ENCODE measurements at regions not wholly inside any gene's neighbourhood (a gene's known extent, or its start where the extent isn't known, plus 50 kb on each side); places are given as distances from the start of the nearest gene placed in this dataset.
"Not testable (repeated sequence)": the region's sequence is repeated elsewhere in the genome, so short reads cannot be mapped to it uniquely, and the experiment has no call there.

- Histone ChIP-seq H3K27me3 (ENCODE audit: control insufficient read depth, insufficient read depth, low read length) (no peaks in the 10 kb centered on the region), H3K4me3 (ENCODE audit: low read length) (no peak overlapping the region), H3K9me3 (ENCODE audit: control insufficient read depth, insufficient read depth, low read length) (no peaks in the 10 kb centered on the region), H3K4me1 (ENCODE audit: control insufficient read depth, insufficient read depth, low read length) (no peaks in the 10 kb centered on the region; the same call in 1 of the 2 replicates), H3K36me3 (ENCODE audit: control insufficient read depth, insufficient read depth, low read length) (no peaks in the 10 kb centered on the region), H3K27ac (ENCODE audit: low read length) (no peak overlapping the region)
- no CpG with 5 or more reads among the region's 2 CpGs for WGBS (ENCODE audit: insufficient coverage, insufficient read length)
- no peak for DNase-seq (ENCODE audit: low read depth, low spot score)
Observed at GRCh38 chr20:59473742-59474141, 130.6 kb upstream of the PHACTR3 start.

GRCh38 chr20:59481067-59481466, 123.3 kb upstream of the PHACTR3 start:
- H3K27me3 ChIP-seq (ENCODE audit: control insufficient read depth, insufficient read depth, low read length) = no peaks in the 10 kb centered on the region
- WGBS (ENCODE audit: insufficient coverage, insufficient read length) = no CpG with 5 or more reads among the region's 10 CpGs

GRCh38 chr20:59481477-59482018, 122.8 kb upstream of the PHACTR3 start:
- no peaks in the 10 kb centered on the region for H3K9me3 ChIP-seq (ENCODE audit: control insufficient read depth, insufficient read depth, low read length)
- H3K27me3 ChIP-seq (ENCODE audit: control insufficient read depth, insufficient read depth, low read length) = no peaks in the 10 kb centered on the region
- WGBS (ENCODE audit: insufficient coverage, insufficient read length) = no CpG with 5 or more reads among the region's 10 CpGs
- no peaks in the 10 kb centered on the region for H3K4me1 ChIP-seq (ENCODE audit: control insufficient read depth, insufficient read depth, low read length)
- H3K4me3 ChIP-seq (ENCODE audit: low read length) = no peak overlapping the region
- no peak overlapping the region for H3K27ac ChIP-seq (ENCODE audit: low read length)
- no peak for DNase-seq (ENCODE audit: low read depth, low spot score)
- no peaks in the 10 kb centered on the region for H3K36me3 ChIP-seq (ENCODE audit: control insufficient read depth, insufficient read depth, low read length)

More at GRCh38 chr20:59481067-59481466, 123.3 kb upstream of the PHACTR3 start:
- no peak for DNase-seq (ENCODE audit: low read depth, low spot score)
- no peaks in the 10 kb centered on the region for H3K9me3 ChIP-seq (ENCODE audit: control insufficient read depth, insufficient read depth, low read length)
- no peaks in the 10 kb centered on the region for H3K4me1 ChIP-seq (ENCODE audit: control insufficient read depth, insufficient read depth, low read length)
- H3K36me3 ChIP-seq (ENCODE audit: control insufficient read depth, insufficient read depth, low read length) = no peaks in the 10 kb centered on the region
- H3K4me3 ChIP-seq (ENCODE audit: low read length) = no peak overlapping the region
- no peak overlapping the region for H3K27ac ChIP-seq (ENCODE audit: low read length)

- no peaks in the 10 kb centered on the region for H3K27me3 ChIP-seq (ENCODE audit: control insufficient read depth, insufficient read depth, low read length)
- WGBS (ENCODE audit: insufficient coverage, insufficient read length) = no CpG with 5 or more reads among the region's 17 CpGs
- H3K9me3 ChIP-seq (ENCODE audit: control insufficient read depth, insufficient read depth, low read length) = no peaks in the 10 kb centered on the region
- no peak overlapping the region for H3K27ac ChIP-seq (ENCODE audit: low read length)
- DNase-seq (ENCODE audit: low read depth, low spot score) = no peak
- H3K4me3 ChIP-seq (ENCODE audit: low read length) = no peak overlapping the region
- H3K4me1 ChIP-seq (ENCODE audit: control insufficient read depth, insufficient read depth, low read length) = no peaks in the 10 kb centered on the region
- no peaks in the 10 kb centered on the region for H3K36me3 ChIP-seq (ENCODE audit: control insufficient read depth, insufficient read depth, low read length)
Observed at GRCh38 chr20:59482351-59483187, 121.8 kb upstream of the PHACTR3 start.

- H3K4me3 ChIP-seq (ENCODE audit: low read length) = no peak overlapping the region
- H3K27me3 ChIP-seq (ENCODE audit: control insufficient read depth, insufficient read depth, low read length) = no peaks in the 10 kb centered on the region
- H3K27ac ChIP-seq (ENCODE audit: low read length) = no peak overlapping the region
- H3K36me3 ChIP-seq (ENCODE audit: control insufficient read depth, insufficient read depth, low read length) = no peaks in the 10 kb centered on the region
- H3K4me1 ChIP-seq (ENCODE audit: control insufficient read depth, insufficient read depth, low read length) = no peaks in the 10 kb centered on the region
- no peak for DNase-seq (ENCODE audit: low read depth, low spot score)
- H3K9me3 ChIP-seq (ENCODE audit: control insufficient read depth, insufficient read depth, low read length) = no peaks in the 10 kb centered on the region
- no CpG with 5 or more reads among the region's 5 CpGs for WGBS (ENCODE audit: insufficient coverage, insufficient read length)
Observed at GRCh38 chr20:59483481-59483880, 120.9 kb upstream of the PHACTR3 start.

- WGBS (ENCODE audit: insufficient coverage, insufficient read length) = no CpG with 5 or more reads among the region's 6 CpGs
- H3K9me3 ChIP-seq (ENCODE audit: control insufficient read depth, insufficient read depth, low read length) = no peaks in the 10 kb centered on the region
- no peaks in the 10 kb centered on the region for H3K27me3 ChIP-seq (ENCODE audit: control insufficient read depth, insufficient read depth, low read length)
- no peak for DNase-seq (ENCODE audit: low read depth, low spot score)
- no peak overlapping the region for H3K27ac ChIP-seq (ENCODE audit: low read length)
- no peaks in the 10 kb centered on the region for H3K4me1 ChIP-seq (ENCODE audit: control insufficient read depth, insufficient read depth, low read length)
- no peak overlapping the region for H3K4me3 ChIP-seq (ENCODE audit: low read length)
- no peaks in the 10 kb centered on the region for H3K36me3 ChIP-seq (ENCODE audit: control insufficient read depth, insufficient read depth, low read length)
Observed at GRCh38 chr20:59484228-59484627, 120.1 kb upstream of the PHACTR3 start.

GRCh38 chr20:59485576-59486454, 118.5 kb upstream of the PHACTR3 start:
- Histone ChIP-seq H3K36me3 (ENCODE audit: control insufficient read depth, insufficient read depth, low read length) (no peaks in the 10 kb centered on the region), H3K9me3 (ENCODE audit: control insufficient read depth, insufficient read depth, low read length) (no peaks in the 10 kb centered on the region), H3K4me1 (ENCODE audit: control insufficient read depth, insufficient read depth, low read length) (no peaks in the 10 kb centered on the region), H3K27ac (ENCODE audit: low read length) (no peak overlapping the region), H3K4me3 (ENCODE audit: low read length) (no peak overlapping the region), H3K27me3 (ENCODE audit: control insufficient read depth, insufficient read depth, low read length) (no peaks in the 10 kb centered on the region)
- no CpG with 5 or more reads among the region's 8 CpGs for WGBS (ENCODE audit: insufficient coverage, insufficient read length)
- no peak for DNase-seq (ENCODE audit: low read depth, low spot score)

GRCh38 chr20:59488459-59488858, 115.9 kb upstream of the PHACTR3 start:
- WGBS (ENCODE audit: insufficient coverage, insufficient read length) = no CpG with 5 or more reads among the region's 6 CpGs
- not testable (repeated sequence) for H3K4me3 ChIP-seq (ENCODE audit: low read length); DNase-seq (ENCODE audit: low read depth, low spot score); H3K4me1 ChIP-seq (ENCODE audit: control insufficient read depth, insufficient read depth, low read length); H3K36me3 ChIP-seq (ENCODE audit: control insufficient read depth, insufficient read depth, low read length); H3K9me3 ChIP-seq (ENCODE audit: control insufficient read depth, insufficient read depth, low read length); H3K27me3 ChIP-seq (ENCODE audit: control insufficient read depth, insufficient read depth, low read length); H3K27ac ChIP-seq (ENCODE audit: low read length)

GRCh38 chr20:59490196-59491004, 113.9 kb upstream of the PHACTR3 start:
- H3K4me1 ChIP-seq (ENCODE audit: control insufficient read depth, insufficient read depth, low read length); DNase-seq (ENCODE audit: low read depth, low spot score); H3K27ac ChIP-seq (ENCODE audit: low read length); H3K27me3 ChIP-seq (ENCODE audit: control insufficient read depth, insufficient read depth, low read length); H3K36me3 ChIP-seq (ENCODE audit: control insufficient read depth, insufficient read depth, low read length); H3K4me3 ChIP-seq (ENCODE audit: low read length); H3K9me3 ChIP-seq (ENCODE audit: control insufficient read depth, insufficient read depth, low read length): not testable (repeated sequence)
- no CpG with 5 or more reads among the region's 18 CpGs for WGBS (ENCODE audit: insufficient coverage, insufficient read length)

GRCh38 chr20:59491884-59492283, 112.5 kb upstream of the PHACTR3 start:
- Histone ChIP-seq H3K9me3 (ENCODE audit: control insufficient read depth, insufficient read depth, low read length) (no peaks in the 10 kb centered on the region), H3K27ac (ENCODE audit: low read length) (no peak overlapping the region), H3K4me1 (ENCODE audit: control insufficient read depth, insufficient read depth, low read length) (no peaks in the 10 kb centered on the region), H3K27me3 (ENCODE audit: control insufficient read depth, insufficient read depth, low read length) (no peaks in the 10 kb centered on the region), H3K4me3 (ENCODE audit: low read length) (no peak overlapping the region), H3K36me3 (ENCODE audit: control insufficient read depth, insufficient read depth, low read length) (no peaks in the 10 kb centered on the region)
- no peak for DNase-seq (ENCODE audit: low read depth, low spot score)
- no CpG with 5 or more reads among the region's 6 CpGs for WGBS (ENCODE audit: insufficient coverage, insufficient read length)
